Naive B cell (primary cell): ENCODE measurements at regions not wholly inside any gene's neighbourhood (a gene's known extent, or its start where the extent isn't known, plus 50 kb on each side); places are given as distances from the start of the nearest gene placed in this dataset.
A peak's percentile ranks its signal among the peaks of the same experiment; 100 is the strongest.

ENCODE experiments used
- ATAC-seq, 2 donors: fragments of 150-1000 bp; cut with Tn5 transposase; 2 replicates each; pipeline ENCODE4 v1.10.0; 2021; ENCODE audit warnings: low read depth in 2 of 2, mild to moderate bottlenecking in 2 of 2, moderate library complexity in 2 of 2
- DNase-seq: peaks from one replicate; pipeline ENCODE4 v3.0.0; 2022
- H3K27ac Mint-ChIP-seq, 6 donors: one replicate each; pipeline ENCODE4 v1.8.0; 2020 to 2022; ENCODE audit warnings: mild to moderate bottlenecking in 6 of 6, mixed read lengths in 6 of 6, moderate library complexity in 5 of 6, inconsistent platforms in 2 of 6
- H3K27me3 Mint-ChIP-seq, 3 donors: one replicate each; pipeline ENCODE4 v1.8.0; 2021 to 2022; ENCODE audit warnings: mixed read lengths in 3 of 3, mild to moderate bottlenecking in 1 of 3
- H3K36me3 Mint-ChIP-seq, 2 donors: one replicate each; pipeline ENCODE4 v1.8.0; 2020 to 2022; ENCODE audit warnings: mixed read lengths in 2 of 2, inconsistent platforms in 1 of 2, mild to moderate bottlenecking in 1 of 2
- H3K4me1 Mint-ChIP-seq, 3 donors: one replicate each; pipeline ENCODE4 v1.8.0; 2020 to 2022; ENCODE audit warnings: mixed read lengths in 3 of 3, inconsistent platforms in 1 of 3, mild to moderate bottlenecking in 1 of 3, moderate library complexity in 1 of 3
- H3K4me3 Mint-ChIP-seq, 8 donors: one replicate each; pipeline ENCODE4 v1.8.0; 2020 to 2022; ENCODE audit warnings: mild to moderate bottlenecking in 8 of 8, mixed read lengths in 8 of 8, moderate library complexity in 8 of 8, inconsistent platforms in 2 of 8
- H3K9me3 Mint-ChIP-seq, 7 donors: one replicate each; pipeline ENCODE4 v1.8.0; 2020 to 2022; ENCODE audit warnings: mixed read lengths in 7 of 7, mild to moderate bottlenecking in 5 of 7, inconsistent platforms in 2 of 7, moderate library complexity in 1 of 7

DNA sequence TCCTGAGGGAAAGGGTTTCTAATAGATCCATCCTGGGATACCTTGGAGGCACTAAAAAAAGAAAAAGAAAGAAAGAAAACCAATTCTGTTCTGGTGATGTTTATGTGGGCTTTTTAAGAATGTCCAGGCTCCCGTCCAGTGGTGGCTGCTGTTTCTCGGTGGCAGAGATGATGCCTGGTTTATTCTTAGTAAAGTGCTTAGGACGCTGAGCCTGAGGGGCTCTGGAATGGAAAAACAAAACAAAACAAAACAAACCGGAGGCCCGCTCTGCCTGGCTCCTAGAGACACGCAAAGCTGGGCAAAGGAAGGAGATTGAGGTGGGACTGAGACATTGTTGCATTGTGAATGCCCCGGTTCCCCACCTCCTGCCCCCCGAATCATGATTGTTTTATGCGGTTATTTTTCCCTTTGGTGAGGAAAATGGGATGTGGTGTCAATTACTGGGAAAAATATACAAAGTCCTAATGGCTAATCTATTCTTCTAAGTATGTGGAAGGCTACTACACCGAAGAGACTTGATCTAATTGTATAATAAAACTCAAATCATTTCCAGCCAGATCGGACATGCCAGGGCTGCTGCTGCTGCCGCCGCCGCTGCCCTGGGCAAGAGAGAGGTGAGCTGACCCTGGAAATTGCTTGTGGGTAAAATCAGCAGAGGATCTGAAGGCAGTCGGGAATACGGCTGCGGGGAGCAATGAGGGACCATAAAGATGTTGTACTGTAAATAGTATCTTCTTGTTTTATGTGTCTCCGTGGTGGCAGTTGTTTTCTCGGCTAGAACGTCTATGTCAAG lies 644.9 kb downstream of the CCDC171 start:
- Mint-ChIP-seq H3K4me1 (peaks cover 0 to 1% (median 0%) of the 10 kb centered on the region in 3 donors), H3K9me3 (peaks cover 0 to 2% (median 0%) of the 10 kb centered on the region in 7 donors), H3K4me3 (no peak overlapping the region), H3K36me3 (no peaks in the 10 kb centered on the region), H3K27me3 (peaks cover 0 to 12% (median 6%) of the 10 kb centered on the region in 3 donors), H3K27ac (no peak overlapping the region)
- DNase-seq, result no peak
- ATAC-seq, result no peak

DNA sequence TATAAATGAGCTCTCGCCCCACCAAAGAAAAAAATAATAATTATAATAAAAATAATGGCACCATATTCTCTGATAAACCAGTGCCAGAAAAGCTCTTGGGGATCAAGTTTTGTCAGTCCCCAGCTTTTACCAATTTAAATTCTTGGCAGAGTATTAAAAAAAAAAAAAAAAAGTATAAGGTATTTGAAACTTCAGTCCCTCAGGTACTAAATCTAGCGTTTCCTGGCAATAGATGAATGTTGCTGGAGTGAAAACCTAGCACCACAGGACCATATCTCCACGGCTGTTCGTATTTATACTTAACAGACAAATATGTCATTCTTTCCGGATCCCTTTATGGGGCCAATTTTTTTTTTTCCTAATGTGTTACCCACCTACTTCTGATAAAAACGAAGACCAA lies 646.2 kb downstream of the CCDC171 start:
- Mint-ChIP-seq H3K27ac (no peak overlapping the region), H3K27me3 (peaks cover 0 to 4% (median 0%) of the 10 kb centered on the region in 3 donors), H3K4me1 (no peaks in the 10 kb centered on the region), H3K9me3 (peaks cover 0 to 2% (median 0%) of the 10 kb centered on the region in 7 donors), H3K36me3 (no peaks in the 10 kb centered on the region), H3K4me3 (no peak overlapping the region)
- ATAC-seq (no peak), DNase-seq (no peak)

DNA sequence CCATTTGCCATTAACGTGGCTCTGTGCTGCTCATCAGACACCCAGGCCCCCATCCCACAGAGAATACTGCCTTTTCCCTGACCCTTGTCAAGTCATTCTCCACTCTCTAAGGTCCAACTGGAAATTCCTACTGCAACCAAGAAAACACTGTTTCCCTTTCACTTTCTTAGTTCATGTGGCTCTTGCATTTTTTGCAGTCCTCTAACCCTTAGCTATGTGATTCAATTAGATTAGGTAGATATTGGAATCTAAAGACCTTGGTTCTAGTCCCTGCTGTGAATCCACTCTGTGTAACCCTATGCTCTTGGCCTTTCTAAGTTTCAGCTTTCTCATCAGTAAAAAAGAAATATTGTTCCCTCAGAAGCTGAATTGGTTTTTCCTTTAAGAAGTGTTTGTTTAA lies 649.4 kb downstream of the CCDC171 start:
- Mint-ChIP-seq H3K27me3 (no peaks in the 10 kb centered on the region), H3K9me3 (peaks cover 0 to 4% (median 2%) of the 10 kb centered on the region in 7 donors), H3K27ac (no peak overlapping the region), H3K4me3 (no peak overlapping the region), H3K36me3 (no peaks in the 10 kb centered on the region), H3K4me1 (no peaks in the 10 kb centered on the region)
- DNase-seq (no peak), ATAC-seq (no peak)

GRCh38 chr9:16202914-16203728 lies 650.3 kb downstream of the CCDC171 start:
- ATAC-seq (no peak), DNase-seq (no peak)
- peaks cover 0 to 4% (median 2%) of the 10 kb centered on the region in 7 donors for H3K9me3 Mint-ChIP-seq
- no peaks in the 10 kb centered on the region for H3K36me3 Mint-ChIP-seq
- H3K27ac Mint-ChIP-seq, result no peak overlapping the region
- no peak overlapping the region for H3K4me3 Mint-ChIP-seq
- H3K27me3 Mint-ChIP-seq, result no peaks in the 10 kb centered on the region
- no peaks in the 10 kb centered on the region for H3K4me1 Mint-ChIP-seq

GRCh38 chr9:16203729-16204573 lies 651.1 kb downstream of the CCDC171 start:
- no peak for ATAC-seq
- no peak for DNase-seq
- Mint-ChIP-seq H3K27ac (no peak overlapping the region), H3K36me3 (no peaks in the 10 kb centered on the region), H3K4me3 (no peak overlapping the region), H3K4me1 (no peaks in the 10 kb centered on the region), H3K27me3 (no peaks in the 10 kb centered on the region), H3K9me3 (peaks cover 0 to 4% (median 2%) of the 10 kb centered on the region in 7 donors)

DNA sequence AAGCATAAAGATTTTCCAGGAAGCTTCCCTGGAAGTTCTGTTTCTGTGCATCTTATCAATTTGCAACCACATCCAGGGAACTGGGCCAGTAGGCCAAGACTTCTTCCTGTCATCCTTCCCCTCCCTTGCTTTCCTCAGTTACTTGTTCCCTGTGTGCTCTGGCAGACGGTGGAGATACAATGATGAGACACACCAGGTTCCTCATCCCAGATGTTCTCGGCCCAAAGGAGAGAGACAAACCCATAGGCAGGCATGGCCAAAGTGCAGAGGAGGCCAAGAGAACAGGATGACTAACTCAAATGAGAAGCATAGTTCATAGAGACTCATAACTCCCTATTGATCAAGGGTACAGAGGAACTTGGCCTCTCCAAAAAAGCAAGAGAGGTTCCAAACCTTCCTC lies 652.6 kb downstream of the CCDC171 start:
- no peak for DNase-seq
- ATAC-seq, result no peak
- no peaks in the 10 kb centered on the region for H3K4me1 Mint-ChIP-seq
- H3K27ac Mint-ChIP-seq, result no peak overlapping the region
- peaks cover 0 to 5% (median 2%) of the 10 kb centered on the region in 7 donors for H3K9me3 Mint-ChIP-seq
- no peak overlapping the region for H3K4me3 Mint-ChIP-seq
- H3K27me3 Mint-ChIP-seq, result no peaks in the 10 kb centered on the region
- no peaks in the 10 kb centered on the region for H3K36me3 Mint-ChIP-seq

DNA sequence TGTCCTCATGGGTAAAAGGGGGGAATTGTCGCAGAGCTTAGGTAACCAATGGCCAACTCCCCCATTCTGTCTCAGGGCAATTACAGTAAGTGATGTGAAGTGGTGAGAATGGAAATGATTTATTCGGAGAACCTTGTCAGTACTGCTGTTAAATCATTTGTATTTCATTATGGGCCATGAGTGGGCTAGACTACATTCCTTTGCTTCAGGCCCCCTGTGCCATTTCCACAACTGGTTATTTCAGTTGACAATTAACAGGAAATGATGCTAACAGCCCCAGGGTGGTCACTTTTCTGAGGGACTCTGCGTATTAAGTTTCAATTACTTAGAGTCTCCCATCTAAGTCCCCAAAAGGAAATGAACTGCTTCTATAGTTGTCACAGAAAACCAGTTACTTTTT lies 653.7 kb downstream of the CCDC171 start:
- no peak overlapping the region for H3K4me3 Mint-ChIP-seq
- no peak for DNase-seq
- no peak for ATAC-seq
- H3K36me3 Mint-ChIP-seq, result no peaks in the 10 kb centered on the region
- H3K4me1 Mint-ChIP-seq, result no peaks in the 10 kb centered on the region
- no peaks in the 10 kb centered on the region for H3K27me3 Mint-ChIP-seq
- H3K27ac Mint-ChIP-seq, result no peak overlapping the region
- peaks cover 0 to 5% (median 2%) of the 10 kb centered on the region in 7 donors for H3K9me3 Mint-ChIP-seq

DNA sequence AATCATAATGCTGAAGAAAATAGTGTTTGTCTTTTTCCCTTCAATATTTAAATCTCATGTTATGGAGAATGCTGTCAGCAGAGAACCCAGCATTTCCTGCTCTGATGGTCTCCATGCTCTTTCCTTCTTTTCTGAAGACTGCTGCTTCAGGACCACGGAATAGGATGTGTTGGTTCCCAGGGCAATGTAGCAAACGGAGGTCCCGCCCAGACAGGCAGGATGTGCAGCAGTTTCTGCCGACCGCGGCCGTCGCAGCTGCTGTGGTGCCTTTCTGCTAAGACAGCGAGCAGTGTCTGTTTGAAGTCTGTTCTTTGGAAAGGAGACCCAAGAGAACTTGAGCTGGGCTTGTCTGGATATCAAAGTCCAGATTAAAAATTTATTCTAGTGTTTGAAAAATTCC lies 654.3 kb downstream of the CCDC171 start:
- Mint-ChIP-seq H3K27me3 (no peaks in the 10 kb centered on the region), H3K36me3 (no peaks in the 10 kb centered on the region), H3K9me3 (peaks cover 0 to 9% (median 2%) of the 10 kb centered on the region in 7 donors), H3K4me3 (no peak overlapping the region), H3K27ac (no peak overlapping the region), H3K4me1 (no peaks in the 10 kb centered on the region)
- DNase-seq, result no peak
- no peak for ATAC-seq

- Mint-ChIP-seq H3K4me3 (no peak overlapping the region), H3K4me1 (no peaks in the 10 kb centered on the region), H3K36me3 (no peaks in the 10 kb centered on the region), H3K9me3 (peaks cover 0 to 9% (median 3%) of the 10 kb centered on the region in 7 donors), H3K27me3 (no peaks in the 10 kb centered on the region), H3K27ac (no peak overlapping the region)
- no peak for ATAC-seq
- no peak for DNase-seq
Measured at GRCh38 chr9:16210440-16210839, 657.6 kb downstream of the CCDC171 start.

GRCh38 chr9:16211946-16212345 lies 658.5 kb downstream of the BNC2 start:
- ATAC-seq, result no peak
- DNase-seq, result no peak
- H3K27me3 Mint-ChIP-seq, result no peaks in the 10 kb centered on the region
- no peaks in the 10 kb centered on the region for H3K4me1 Mint-ChIP-seq
- H3K27ac Mint-ChIP-seq, result no peak overlapping the region
- peak overlapping the region in 1 of 8 donors; percentile 0 for H3K4me3 Mint-ChIP-seq
- peaks cover 0 to 7% (median 3%) of the 10 kb centered on the region in 7 donors for H3K9me3 Mint-ChIP-seq
- H3K36me3 Mint-ChIP-seq, result no peaks in the 10 kb centered on the region

GRCh38 chr9:16213781-16214515 lies 656.5 kb downstream of the BNC2 start:
- Mint-ChIP-seq H3K27ac (no peak overlapping the region), H3K4me1 (no peaks in the 10 kb centered on the region), H3K9me3 (peaks cover 0 to 7% (median 3%) of the 10 kb centered on the region in 7 donors), H3K4me3 (no peak overlapping the region), H3K36me3 (no peaks in the 10 kb centered on the region), H3K27me3 (no peaks in the 10 kb centered on the region)
- no peak for DNase-seq
- no peak for ATAC-seq

GRCh38 chr9:16214677-16215352 lies 655.7 kb downstream of the BNC2 start:
- ATAC-seq (no peak), DNase-seq (no peak)
- no peak overlapping the region for H3K4me3 Mint-ChIP-seq
- H3K4me1 Mint-ChIP-seq, result no peaks in the 10 kb centered on the region
- no peaks in the 10 kb centered on the region for H3K27me3 Mint-ChIP-seq
- no peak overlapping the region for H3K27ac Mint-ChIP-seq
- no peaks in the 10 kb centered on the region for H3K36me3 Mint-ChIP-seq
- peaks cover 0 to 7% (median 3%) of the 10 kb centered on the region in 7 donors for H3K9me3 Mint-ChIP-seq
